Esophagus squamous epithelium (tissue), 5 donors: ENCODE measurements at regions not wholly inside any gene's neighbourhood (a gene's known extent, or its start where the extent isn't known, plus 50 kb on each side); places are given as distances from the start of the nearest gene placed in this dataset.
A peak's percentile ranks its signal among the peaks of the same experiment; 100 is the strongest.

Experiments
- DNase-seq: peaks from one replicate; lab custom pipeline; 2025; lab: John Stamatoyannopoulos, UW
- H3K27ac ChIP-seq, 4 donors: fragments of 200-600 bp; sonication (generic); one replicate each; pipeline ENCODE4 v1.5.1; 2016 to 2019; ENCODE audit warnings: mild to moderate bottlenecking in 1 of 4
- H3K27me3 ChIP-seq, 4 donors: fragments of 200-600 bp; sonication (generic); 1 replicate in 3 of 4; 2 replicates in 1 of 4; pipeline versions ENCODE4 v1.5.1 to v1.6.0; 2017 to 2021; ENCODE audit warnings: antibody characterized with exemption in 1 of 4
- H3K36me3 ChIP-seq, 3 donors: fragments of 200-600 bp; sonication (generic); one replicate each; pipeline ENCODE4 v1.5.1; 2016 to 2019
- H3K4me1 ChIP-seq, 3 donors: fragments of 200-600 bp; sonication (generic); one replicate each; pipeline ENCODE4 v1.5.1; 2017 to 2019
- H3K4me3 ChIP-seq, 4 donors: fragments of 200-600 bp; sonication (generic); 1 replicate in 3 of 4; 2 replicates in 1 of 4; pipeline ENCODE4 v1.5.1; 2016 to 2019; ENCODE audit warnings: mild to moderate bottlenecking in 2 of 4, moderate library complexity in 1 of 4
- H3K9me3 ChIP-seq, 3 donors: fragments of 200-600 bp; sonication (generic); one replicate each; pipeline ENCODE4 v1.5.1; 2016 to 2019
- POLR2A ChIP-seq, 4 donors: fragments of 450-650 bp; IDR thresholded peaks; one replicate each; pipeline ENCODE4 v1.6.1; 2017; ENCODE audit warnings: antibody characterized with exemption in 4 of 4, mild to moderate bottlenecking in 4 of 4, moderate library complexity in 3 of 4
- WGBS, 2 donors: methylation state at CpG; one replicate each; pipeline ENCODE4 v1.1.5; 2018; 5-methylcytosine and 5-hydroxymethylcytosine counted together
- intact Hi-C: fragments of 100-400 bp; cut with DNase I; formaldehyde crosslinking; loops from one replicate; pipeline ENCODE4 v1.15.0; 2022
- TF ChIP-seq, protein P1 (sequence below), 6 experiments: fragments of 450-650 bp in 4 of 6; fragments of 200-600 bp in 2 of 6; sonication (generic) in 2 of 6; IDR thresholded peaks; one replicate each; pipeline ENCODE4 v1.5.1; 2016 to 2019; ENCODE audit warnings: antibody characterized with exemption in 6 of 6, mild to moderate bottlenecking in 4 of 6, moderate library complexity in 4 of 6
- donor health status: DM: yes; HTN: yes; CAD: no.

GRCh38 chr2:13542642-13543041 is 825.9 kb downstream of the TRIB2 start:
- WGBS, 2 donors: 76 to 78% methylated on average over 5 of the region's 5 CpGs
- no peaks in the 10 kb centered on the region for H3K27me3 ChIP-seq
- H3K27ac ChIP-seq: no peak overlapping the region
- no peak for DNase-seq
- intact Hi-C loops: no loop called here
- H3K36me3 ChIP-seq: no peaks in the 10 kb centered on the region
- no peaks in the 10 kb centered on the region for H3K9me3 ChIP-seq
- TF ChIP-seq, protein P1, sequence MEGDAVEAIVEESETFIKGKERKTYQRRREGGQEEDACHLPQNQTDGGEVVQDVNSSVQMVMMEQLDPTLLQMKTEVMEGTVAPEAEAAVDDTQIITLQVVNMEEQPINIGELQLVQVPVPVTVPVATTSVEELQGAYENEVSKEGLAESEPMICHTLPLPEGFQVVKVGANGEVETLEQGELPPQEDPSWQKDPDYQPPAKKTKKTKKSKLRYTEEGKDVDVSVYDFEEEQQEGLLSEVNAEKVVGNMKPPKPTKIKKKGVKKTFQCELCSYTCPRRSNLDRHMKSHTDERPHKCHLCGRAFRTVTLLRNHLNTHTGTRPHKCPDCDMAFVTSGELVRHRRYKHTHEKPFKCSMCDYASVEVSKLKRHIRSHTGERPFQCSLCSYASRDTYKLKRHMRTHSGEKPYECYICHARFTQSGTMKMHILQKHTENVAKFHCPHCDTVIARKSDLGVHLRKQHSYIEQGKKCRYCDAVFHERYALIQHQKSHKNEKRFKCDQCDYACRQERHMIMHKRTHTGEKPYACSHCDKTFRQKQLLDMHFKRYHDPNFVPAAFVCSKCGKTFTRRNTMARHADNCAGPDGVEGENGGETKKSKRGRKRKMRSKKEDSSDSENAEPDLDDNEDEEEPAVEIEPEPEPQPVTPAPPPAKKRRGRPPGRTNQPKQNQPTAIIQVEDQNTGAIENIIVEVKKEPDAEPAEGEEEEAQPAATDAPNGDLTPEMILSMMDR (IDR thresholded peaks at IDR 0.05): no peak
- TF ChIP-seq POLR2A (IDR thresholded peaks at IDR 0.05): no peak
- no peak overlapping the region for H3K4me3 ChIP-seq
- H3K4me1 ChIP-seq: peaks cover 0 to 32% (median 0%) of the 10 kb centered on the region in 3 donors

- Histone ChIP-seq H3K4me1 (peaks cover 0 to 24% (median 0%) of the 10 kb centered on the region in 3 donors), H3K27me3 (no peaks in the 10 kb centered on the region), H3K4me3 (no peak overlapping the region), H3K27ac (no peak overlapping the region), H3K36me3 (no peaks in the 10 kb centered on the region), H3K9me3 (no peaks in the 10 kb centered on the region)
- no peak for TF ChIP-seq POLR2A (IDR thresholded peaks at IDR 0.05)
- TF ChIP-seq, protein P1 (IDR thresholded peaks at IDR 0.05): no peak
- intact Hi-C loops: no loop called here
- no peak for DNase-seq
- WGBS, 2 donors: 63 to 75% methylated on average over 1 of the region's 1 CpG
Observed at GRCh38 chr2:13543550-13543949, 826.8 kb downstream of the TRIB2 start.

DNA sequence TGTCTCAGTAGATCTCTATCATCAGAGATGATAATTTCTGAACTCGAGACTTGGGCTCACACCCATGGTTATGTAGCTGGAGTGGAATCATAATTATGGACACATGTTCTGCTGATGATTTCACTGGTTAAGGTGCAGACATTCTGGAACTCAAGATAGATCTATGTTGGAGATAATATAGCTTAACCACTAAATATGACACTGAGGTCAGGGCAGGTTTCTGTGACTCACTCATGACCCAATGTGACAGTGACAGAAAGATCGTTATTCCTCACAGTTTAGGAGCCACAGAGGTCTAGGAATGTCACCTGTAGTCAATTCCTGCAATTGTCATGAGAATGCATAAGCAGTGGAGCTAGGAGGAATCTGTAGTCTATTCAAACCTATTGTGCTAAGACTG is 828.6 kb downstream of the TRIB2 start:
- TF ChIP-seq POLR2A (IDR thresholded peaks at IDR 0.05): no peak
- TF ChIP-seq, protein P1 (IDR thresholded peaks at IDR 0.05): no peak
- no peak overlapping the region for H3K27ac ChIP-seq
- no peak for DNase-seq
- WGBS, 2 donors: 54 to 63% methylated on average over 2 of the region's 2 CpGs
- no peaks in the 10 kb centered on the region for H3K9me3 ChIP-seq
- intact Hi-C loops: no loop called here
- H3K4me1 ChIP-seq: peaks cover 0 to 29% (median 0%) of the 10 kb centered on the region in 3 donors
- no peaks in the 10 kb centered on the region for H3K36me3 ChIP-seq
- no peaks in the 10 kb centered on the region for H3K27me3 ChIP-seq
- H3K4me3 ChIP-seq: no peak overlapping the region

GRCh38 chr2:13546131-13546530 is 829.4 kb downstream of the TRIB2 start:
- 78 to 94% methylated on average over 1 of the region's 1 CpG for WGBS, 2 donors
- Histone ChIP-seq H3K27me3 (no peaks in the 10 kb centered on the region), H3K9me3 (no peaks in the 10 kb centered on the region), H3K36me3 (no peaks in the 10 kb centered on the region), H3K27ac (no peak overlapping the region), H3K4me1 (peaks cover 0 to 26% (median 0%) of the 10 kb centered on the region in 3 donors), H3K4me3 (no peak overlapping the region)
- DNase-seq: no peak
- TF ChIP-seq, protein P1 (IDR thresholded peaks at IDR 0.05): no peak
- no peak for TF ChIP-seq POLR2A (IDR thresholded peaks at IDR 0.05)
- intact Hi-C loops: no loop called here

GRCh38 chr2:13550285-13551231 is 833.8 kb downstream of the TRIB2 start:
- intact Hi-C loops: no loop called here
- WGBS, 2 donors: 75 to 85% methylated on average over 6 of the region's 6 CpGs
- H3K9me3 ChIP-seq: no peaks in the 10 kb centered on the region
- no peak overlapping the region for H3K4me3 ChIP-seq
- no peaks in the 10 kb centered on the region for H3K36me3 ChIP-seq
- peaks cover 0 to 12% (median 0%) of the 10 kb centered on the region in 3 donors for H3K4me1 ChIP-seq
- TF ChIP-seq POLR2A (IDR thresholded peaks at IDR 0.05): no peak
- TF ChIP-seq, protein P1 (IDR thresholded peaks at IDR 0.05): no peak
- peak overlapping the region in 1 of 4 donors; percentile 35 for H3K27ac ChIP-seq
- no peaks in the 10 kb centered on the region for H3K27me3 ChIP-seq
- no peak for DNase-seq
